Glomerular visceral epithelial cell (primary cell): ENCODE measurements at regions not wholly inside any gene's neighbourhood (a gene's known extent, or its start where the extent isn't known, plus 50 kb on each side); places are given as distances from the start of the nearest gene placed in this dataset.

ENCODE experiments used
- DNase-seq: peaks from one replicate; pipeline ENCODE4 v3.0.0-alpha.2; 2016; ENCODE audit errors: extremely low spot score

DNA sequence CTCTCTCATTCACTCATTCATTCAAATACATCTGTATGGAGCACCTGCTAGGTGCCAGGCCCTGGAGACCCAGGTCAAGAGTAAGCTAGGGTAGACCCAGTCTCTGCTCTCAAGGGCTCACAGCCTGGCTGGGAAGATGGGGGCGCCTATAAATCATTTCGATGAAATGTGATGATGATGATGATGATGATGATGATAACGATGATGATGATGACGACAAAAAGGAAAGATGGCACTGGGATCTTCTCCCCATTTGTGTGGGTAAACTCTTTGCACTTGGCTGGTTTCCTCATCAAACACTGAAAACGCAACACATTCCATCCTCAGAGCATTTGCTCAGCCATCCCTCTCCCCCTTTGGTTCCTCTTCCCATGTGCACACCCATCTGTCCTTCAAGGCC lies 188.0 kb upstream of the CDYL start:
- no peak for DNase-seq

DNA sequence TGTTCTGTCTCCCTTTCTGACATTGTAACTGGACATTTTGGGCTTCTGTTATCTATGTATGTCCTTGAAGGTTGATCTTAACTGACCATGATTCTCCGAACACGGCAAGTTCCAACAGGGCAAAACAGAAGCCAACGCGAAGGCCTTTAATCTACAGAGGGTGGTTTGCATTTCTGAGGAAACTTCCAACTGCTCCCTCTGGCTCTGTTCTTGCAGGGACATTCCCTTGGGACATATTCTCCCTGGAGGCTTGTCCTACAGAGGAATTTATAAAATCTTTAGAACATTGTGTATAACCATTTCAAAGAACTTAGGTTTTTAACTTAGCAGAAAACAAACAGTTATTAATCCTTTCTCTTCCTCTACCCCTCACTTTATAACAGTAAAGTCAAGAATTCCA lies 189.0 kb upstream of the CDYL start:
- DNase-seq = no peak

DNA sequence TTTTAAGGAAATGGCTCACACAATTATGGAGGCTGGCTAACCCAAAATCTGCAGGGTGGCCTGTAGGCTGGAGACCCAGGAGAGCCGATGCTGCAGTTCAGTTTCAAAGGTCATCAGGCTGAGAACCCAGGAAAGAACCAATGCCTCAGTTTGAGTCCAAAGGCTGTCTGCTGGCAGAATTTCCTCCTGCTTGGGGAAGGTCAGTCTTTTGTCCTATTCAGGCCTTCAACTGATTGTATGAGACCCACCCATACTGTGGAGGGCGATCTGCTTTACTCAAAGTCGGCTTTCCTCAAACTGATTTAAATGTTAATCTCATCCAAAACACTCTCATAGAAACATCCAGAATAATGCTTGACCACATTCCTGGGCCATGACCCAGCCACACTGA lies 189.7 kb upstream of the CDYL start:
- no peak for DNase-seq

DNA sequence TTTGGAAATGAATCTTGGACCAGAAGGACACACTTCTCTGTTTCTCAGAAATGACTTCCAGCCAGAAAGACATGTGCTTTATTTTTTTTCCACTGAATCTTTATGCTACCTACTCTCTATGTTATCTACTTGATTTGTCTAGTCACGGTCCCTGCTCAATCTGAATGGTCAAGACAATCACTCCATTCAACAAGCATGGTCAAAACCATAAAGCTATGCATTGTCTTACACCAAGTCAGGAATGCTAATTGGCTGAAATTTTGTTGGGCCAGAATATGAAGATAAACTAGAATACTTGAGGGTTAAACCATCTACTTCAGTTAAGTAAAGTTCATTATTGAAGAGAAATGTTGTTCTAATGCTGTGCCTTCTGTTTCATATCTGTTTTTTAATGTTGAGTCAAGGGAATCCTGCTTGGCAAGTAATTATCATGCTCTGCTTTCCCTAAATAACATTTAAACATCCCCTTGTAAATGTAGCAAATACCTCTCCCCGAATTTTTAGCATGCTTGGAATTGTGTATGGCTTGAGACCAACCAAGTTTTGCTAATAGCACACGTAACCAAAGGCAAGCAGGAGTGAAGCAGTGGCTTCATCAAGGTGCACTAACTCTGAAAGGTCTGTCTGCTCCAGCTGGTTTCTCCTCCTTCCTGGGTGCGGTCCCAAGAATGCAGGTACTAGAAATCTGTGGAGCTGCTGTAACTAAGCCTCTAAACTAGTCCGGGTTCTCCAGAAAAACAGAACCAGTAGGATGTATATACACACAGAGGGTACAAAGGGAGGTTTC lies 190.3 kb upstream of the CDYL start:
- DNase-seq = no peak

DNA sequence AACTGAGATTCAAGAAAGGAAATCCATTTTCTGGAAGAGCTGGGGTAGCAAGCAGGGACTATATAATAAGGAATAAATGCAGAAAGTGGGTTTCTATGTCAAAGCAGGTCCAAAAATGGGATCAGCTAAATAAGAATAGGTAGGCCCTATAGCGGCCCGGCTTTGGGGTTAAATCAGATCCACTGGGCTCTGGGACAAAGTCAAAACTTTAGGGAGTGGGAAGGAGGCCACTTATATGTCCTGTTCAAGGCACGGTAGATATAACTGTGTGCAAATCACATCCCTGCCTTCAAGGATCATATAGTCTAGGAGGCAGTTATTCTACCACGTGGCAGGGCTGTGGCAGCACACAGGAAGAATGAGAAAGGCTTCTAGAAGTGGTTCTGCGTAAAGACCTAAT lies 191.4 kb upstream of the CDYL start:
- no peak for DNase-seq

DNA sequence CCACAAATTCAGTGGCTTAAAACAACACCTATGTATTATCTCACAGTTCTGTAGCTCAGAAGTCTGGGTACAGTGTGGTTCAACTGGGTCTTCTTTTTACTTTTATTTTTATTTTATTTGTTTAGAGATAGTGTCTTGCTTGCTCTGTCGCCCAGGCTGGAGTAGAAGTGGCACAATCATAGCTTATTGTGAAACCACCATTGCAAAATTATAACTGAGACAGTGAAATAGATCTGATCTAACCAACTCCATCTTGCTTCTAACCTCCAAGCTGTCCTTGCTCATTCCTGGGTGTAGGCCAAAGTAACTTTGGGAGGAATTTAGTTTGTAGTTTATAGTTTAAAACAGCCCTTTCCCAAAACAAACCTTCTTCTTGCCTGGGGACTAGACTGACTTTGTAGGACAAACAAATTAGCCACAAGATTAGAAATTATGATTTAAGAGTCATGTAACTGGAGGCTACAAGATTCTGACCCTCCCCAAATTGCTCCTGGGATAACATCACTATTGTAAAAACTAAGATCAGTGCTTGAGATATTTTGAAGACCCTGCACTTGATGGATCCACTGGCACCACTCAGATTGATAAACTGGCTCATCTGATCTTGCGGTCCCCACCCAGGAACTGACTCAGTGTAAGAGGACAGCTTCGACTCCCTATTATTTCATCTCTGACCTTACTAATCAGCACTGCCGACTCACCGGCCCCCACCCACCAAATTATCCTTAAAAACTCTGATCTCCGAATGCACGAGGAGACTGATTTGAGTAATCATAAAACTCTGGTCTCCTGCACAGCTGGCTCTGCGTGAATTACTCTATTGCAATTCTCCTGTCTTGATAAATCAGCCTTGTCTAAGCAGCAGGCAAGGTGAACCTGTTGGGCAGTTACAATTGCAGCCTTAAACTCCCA lies 193.4 kb upstream of the CDYL start:
- DNase-seq = no peak

DNA sequence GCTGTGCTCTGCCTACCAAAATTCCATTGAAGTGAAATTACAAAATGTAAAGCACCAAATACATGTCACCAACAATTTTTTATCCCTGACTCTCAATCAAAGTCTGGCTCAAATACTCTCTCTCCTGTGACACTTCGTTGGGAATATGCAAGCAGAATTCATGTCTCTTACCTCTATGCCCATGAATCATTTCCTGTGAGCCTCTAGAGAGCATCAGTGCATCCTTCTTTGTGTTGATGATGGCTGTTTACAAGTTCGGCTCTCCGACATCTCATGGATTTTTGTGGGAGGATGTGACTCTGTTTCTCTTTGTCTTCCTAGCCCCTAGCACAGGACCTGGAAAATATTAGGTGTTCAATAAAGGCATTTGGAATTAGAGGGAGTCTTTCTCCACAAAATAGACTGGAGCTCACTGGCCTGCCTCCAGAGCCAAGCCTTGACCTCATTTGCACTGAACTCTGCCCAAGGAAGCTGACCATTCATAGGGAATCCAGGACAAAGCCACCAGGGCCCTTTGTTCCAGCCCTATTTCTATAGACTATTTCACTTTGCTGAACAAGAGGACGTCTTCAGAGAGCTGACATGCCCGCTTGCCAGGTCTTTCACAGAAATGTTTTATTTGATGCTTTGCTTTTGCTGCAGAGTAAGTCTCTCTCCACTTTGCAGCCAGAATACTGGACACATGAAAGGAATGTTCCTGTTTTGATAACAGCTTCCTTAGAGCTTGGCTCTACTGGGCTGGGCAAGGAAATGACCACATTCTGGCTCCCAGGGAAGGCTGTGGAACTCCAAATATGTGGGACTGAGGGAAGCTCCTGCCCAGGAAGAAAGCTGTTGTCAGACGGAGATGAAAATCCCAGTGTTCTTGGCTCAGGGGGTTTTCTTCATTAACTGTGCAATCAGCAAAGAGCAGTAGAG lies 194.5 kb upstream of the CDYL start:
- DNase-seq = no peak

DNA sequence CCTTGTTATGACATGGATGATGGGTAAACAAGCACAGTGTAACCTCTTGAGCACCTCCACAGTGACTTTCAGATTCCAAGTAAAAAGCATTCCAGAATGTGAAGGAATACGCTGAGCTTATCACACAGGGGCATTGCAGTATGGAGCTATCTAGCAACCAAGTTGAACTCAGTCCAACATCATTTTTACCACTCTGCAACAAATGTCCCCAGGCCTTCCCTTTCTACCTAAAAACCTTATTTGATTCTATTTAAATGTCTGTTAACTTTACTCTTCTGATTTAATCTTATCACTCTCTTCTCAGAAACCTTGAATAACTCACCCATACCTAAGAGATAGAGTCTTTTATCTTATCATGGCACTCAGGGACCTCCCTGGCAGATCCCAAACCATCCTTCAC lies 195.8 kb upstream of the CDYL start:
- no peak for DNase-seq

DNA sequence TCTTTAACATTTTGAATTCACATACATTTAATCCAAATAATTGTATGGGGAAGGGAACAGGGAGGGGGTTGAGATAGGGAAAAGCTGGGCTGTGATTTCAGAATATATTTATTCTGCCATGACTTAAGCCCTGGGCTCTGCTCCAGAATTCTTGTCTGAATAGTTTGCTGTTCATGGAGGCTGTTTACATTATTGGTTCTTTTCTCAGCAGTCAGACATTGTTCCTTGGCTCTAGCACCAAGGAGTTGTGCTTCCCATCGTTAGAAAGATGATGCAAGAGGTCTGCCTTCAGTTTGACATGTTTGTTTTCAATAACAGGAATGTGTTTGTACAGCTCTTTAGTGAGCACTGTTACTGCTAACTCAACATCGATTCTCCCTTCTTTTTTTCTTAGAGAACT lies 198.8 kb upstream of the CDYL start:
- DNase-seq = no peak

DNA sequence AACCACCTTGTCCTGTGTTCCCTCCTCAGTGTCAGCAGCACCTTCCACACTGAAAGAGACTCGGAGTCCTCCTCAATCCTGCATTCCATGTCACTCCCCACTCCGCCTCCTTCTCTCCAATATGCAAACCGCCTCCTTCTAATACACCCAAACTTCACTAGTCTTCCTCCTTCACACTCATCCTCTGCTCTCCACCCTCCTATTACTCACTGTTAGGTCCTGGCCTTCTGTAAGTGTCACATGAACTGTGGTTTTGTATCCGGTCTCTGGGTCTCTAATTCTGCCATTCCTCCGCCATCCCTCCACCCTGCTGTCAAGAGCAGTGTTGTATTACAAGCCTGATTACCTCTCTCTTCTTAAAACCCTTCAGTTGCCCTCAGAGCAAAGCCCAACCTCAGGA lies 200.5 kb upstream of the CDYL start:
- no peak for DNase-seq

DNA sequence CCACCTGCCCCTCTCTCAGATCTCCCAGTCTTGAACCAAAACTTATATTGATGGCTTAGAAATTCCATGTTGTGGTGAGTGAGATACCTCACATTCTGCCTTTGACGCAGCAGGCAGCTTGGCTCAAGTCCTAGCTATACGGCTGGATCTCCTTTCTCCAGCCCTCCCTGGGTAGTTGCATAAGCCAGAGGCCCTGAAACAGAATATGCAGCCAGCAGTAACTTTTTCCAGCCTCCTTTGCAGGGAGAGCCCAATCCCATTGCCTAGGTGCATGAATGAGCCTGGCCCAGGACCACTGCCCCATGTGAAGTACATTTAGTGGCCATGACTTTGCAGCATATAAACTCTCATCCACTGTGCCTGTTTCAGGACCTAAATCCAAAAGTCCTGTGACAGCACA lies 202.2 kb upstream of the CDYL start:
- no peak for DNase-seq

DNA sequence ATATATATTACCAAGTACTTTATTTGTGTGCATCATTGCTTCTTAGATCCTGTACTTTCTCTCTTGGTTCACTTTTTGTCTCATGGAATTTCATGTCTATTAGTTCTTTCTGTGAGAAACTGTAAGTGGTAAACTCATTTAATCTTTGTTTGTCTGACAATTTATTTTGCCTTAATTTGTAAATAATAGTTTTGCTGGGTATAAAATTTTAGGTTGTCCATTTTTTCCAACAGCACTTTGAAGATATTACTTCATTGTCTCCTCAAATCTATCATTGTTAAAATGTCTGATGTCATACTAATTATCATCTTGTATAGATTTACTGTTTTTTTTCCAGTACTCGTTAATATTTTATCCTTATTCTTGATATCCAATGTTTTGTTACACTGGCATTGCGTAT lies 205.2 kb upstream of the CDYL start:
- DNase-seq = no peak

DNA sequence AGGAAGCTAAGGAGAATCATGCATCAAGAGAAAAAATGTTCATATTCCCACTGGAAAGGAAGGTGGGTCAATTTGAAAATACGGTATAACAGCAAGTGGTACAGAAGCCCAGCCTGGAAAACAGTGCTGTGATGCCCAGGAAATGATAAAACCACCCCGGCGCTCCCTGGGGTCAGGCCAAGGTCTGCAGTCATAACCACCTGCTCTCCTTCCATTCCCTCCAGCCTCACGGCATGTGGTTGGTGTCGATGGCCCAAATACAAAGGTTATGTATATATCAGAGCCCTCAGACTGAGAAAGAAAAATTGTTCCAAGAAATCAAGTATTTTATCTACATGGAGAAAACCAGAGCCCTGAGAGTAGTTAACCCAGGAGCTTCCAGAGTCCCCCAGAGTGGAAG lies 208.1 kb upstream of the CDYL start:
- no peak for DNase-seq

DNA sequence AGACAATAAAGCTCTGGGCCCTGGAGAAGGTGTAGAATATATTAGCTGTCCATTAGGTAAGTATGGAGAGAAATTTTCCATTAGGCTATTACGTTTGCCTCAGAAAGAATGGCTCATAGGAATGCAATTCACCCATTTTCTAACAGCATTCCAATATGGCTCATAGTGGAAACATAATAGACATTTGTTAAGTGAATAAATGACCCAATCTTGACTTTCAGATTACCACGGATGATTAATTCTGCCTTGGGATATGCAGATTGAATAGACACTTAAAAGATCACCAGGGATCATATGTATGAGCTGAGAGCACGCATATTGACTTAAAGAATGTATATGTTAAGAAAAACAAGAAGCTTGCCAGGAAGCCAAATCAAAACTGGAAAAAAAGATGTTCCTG lies 209.1 kb upstream of the CDYL start:
- no peak for DNase-seq

DNA sequence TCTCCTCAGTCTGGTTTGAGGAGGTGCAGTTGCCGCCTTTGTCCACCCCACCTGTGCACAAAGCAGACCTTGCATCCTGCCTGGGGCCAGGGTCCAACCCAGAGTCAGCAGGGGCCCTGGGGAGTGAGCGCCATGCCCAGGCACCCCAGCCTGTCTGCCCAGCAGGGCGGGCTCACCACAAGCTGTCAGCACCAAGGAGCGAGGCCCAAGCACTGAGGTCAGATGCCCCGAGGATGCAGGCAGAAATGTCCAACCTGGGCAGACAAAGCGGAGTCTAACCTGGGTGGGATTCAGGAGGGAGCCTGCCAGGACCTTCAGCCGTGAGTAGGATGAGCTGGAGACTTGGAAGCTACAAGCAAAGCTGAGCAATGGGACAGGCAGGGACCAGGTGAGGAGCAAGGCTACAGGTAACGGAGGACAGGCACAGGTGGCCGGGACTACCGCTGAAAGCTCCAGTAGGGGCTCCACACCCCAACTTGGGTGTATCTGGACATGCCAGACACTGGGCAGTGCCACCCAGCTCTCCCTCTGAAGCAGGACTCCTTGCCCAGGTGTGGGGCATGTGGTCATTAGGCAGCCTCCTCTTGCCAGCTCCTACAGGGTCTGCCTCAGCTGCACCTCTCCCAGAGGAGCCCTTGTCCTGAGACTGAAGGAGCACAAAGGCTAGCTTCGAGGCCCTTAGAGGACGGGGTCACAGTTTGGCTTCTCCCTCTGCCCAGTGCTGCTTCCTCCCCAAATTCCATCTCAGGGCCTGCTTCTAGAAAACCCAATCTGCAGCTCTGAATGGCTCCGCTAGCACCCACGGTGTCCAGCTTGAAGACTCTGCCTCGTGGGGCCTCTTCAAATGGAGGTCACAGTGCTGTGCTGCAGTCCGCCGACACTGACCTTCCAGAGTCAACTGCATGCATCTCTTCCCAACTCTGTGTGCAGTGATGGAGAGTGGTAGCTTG lies 210.6 kb upstream of the CDYL start:
- DNase-seq = no peak

DNA sequence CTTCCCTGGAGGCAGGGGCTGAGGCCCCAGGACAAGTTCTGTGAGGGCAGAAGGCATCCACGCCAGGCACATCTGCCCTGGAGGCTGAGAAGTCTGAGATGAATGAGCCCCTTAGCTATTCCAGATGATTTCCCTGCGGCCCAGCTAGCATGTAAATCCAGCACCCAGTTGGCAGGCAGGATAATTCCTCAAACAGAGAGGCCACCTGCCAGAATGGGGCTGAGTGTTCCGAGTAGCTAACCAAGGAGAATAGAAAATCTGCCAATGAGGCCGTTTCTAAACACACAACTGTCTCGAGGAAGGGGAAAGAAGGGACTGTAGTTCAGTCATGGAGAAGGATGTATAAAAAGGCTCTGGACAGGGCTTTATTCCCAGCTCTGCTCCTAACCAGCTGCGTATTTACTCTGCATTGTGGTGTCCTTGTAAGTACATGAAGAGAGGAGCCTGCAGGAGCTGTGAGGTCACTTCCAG lies 211.4 kb upstream of the CDYL start:
- no peak for DNase-seq

DNA sequence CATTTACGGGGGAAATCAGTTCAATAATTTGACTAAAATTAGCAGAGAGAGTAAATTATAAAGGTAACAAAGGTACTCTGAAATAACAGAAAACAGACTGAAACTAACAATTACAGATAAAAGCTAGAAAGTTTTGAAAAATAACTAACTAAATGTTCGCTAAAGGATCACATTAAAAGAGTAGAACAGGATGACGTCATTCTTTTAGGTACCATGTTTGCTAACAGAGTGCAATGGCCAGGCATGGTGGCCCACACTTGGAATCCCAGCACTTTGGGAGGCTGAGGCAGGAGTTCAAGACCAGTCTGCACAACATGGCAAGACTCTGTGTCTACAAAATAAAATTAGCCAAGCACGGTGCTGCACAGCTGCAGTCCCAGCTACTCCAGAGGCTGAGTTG lies 212.3 kb upstream of the CDYL start:
- no peak for DNase-seq

DNA sequence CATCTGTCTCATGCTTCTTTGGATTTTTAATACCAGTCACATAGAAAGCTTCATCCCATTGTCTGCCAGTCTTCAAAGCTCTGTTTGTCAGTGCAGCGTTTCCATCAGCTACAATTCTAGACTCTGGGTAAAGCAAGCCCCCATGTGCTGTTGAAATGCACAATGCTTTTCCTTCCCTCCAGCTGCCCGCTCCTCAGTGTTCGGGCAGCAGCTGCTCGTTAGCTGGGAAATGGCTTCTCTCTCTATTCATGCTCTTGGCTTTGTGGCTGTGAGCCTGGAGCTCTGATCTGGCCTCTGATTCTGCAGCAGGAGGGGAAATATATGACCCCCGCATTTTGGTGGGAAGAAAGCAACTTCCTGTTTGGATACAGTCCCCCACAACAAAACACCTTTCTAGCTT lies 213.0 kb upstream of the CDYL start:
- no peak for DNase-seq

DNA sequence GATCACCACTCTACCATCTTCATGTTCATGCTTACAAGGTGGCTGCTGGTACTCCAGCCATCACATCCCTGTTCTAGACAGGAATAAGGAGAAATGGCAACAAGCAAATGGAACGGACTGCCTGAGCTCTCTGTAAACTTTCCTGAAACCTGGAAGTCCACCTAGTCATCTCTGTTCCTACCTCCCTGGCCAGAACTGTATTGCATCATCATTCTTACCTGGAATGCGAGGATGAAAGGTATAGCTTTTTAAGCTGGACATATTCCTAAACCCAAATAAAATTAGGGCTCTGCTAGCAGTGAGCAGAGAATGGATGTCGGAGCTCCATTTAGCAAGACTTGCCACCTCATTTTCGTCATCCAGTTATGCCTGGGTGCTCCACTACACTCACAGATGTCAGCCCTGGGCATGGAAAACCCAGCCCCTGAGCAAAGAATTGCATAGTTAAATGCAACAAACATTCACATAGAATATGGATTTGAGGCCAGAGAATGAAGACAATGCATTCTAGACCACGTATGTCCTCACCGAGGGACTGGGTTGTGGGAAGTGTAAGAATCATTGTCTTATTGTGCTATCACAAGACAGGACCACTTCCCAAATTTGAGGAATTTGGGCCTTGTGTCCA lies 214.3 kb upstream of the CDYL start:
- DNase-seq = no peak

DNA sequence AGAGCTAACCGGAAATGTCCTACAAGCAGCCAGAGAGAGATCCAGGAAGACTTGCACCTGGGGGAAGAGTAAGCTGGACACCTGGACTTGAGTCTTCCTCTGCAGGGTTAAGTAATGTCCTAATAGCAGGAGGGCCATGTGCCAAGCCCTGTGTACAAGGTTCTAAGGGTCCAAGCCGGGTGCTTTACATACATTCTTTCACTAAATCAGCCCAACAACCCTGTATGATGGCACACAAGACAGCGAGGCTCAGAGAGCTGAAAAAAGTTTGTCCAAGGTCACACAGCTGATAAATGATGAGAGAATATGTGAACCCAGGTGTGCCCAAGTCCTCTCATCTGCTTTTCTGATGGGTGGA lies 215.1 kb upstream of the CDYL start:
- DNase-seq = no peak
